ENCODE measurements at regions not wholly inside any gene's neighbourhood (a gene's known extent, or its start where the extent isn't known, plus 50 kb on each side); places are given as distances from the start of the nearest gene placed in this dataset.

DNA sequence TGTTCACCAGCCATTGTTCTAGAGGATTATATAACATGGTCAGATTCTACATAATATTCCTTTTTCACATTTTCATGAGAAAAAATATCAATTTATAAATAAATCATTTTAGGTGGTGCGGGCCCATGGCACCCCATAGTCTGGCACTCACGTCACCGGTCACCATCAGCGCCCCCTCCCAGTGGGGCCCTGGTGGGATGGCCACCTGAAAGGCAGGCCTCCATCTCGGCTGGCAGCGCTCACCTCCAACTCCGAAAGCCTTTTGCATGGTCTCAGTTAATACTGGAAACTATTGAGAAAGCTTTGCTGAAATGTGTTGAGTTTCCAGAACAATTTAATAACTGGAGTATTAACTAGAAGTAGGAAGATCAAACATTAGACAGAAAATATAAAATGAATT lies 141.4 kb upstream of the SALL3 start (continued):
- TF ChIP-seq, protein P1, sequence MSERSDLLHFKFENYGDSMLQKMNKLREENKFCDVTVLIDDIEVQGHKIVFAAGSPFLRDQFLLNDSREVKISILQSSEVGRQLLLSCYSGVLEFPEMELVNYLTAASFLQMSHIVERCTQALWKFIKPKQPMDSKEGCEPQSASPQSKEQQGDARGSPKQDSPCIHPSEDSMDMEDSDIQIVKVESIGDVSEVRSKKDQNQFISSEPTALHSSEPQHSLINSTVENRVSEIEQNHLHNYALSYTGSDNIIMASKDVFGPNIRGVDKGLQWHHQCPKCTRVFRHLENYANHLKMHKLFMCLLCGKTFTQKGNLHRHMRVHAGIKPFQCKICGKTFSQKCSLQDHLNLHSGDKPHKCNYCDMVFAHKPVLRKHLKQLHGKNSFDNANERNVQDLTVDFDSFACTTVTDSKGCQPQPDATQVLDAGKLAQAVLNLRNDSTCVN (CRISPR knock-in tag; IDR thresholded peaks at IDR 0.05; ENCODE audit: borderline replicate concordance) = no peak

DNA sequence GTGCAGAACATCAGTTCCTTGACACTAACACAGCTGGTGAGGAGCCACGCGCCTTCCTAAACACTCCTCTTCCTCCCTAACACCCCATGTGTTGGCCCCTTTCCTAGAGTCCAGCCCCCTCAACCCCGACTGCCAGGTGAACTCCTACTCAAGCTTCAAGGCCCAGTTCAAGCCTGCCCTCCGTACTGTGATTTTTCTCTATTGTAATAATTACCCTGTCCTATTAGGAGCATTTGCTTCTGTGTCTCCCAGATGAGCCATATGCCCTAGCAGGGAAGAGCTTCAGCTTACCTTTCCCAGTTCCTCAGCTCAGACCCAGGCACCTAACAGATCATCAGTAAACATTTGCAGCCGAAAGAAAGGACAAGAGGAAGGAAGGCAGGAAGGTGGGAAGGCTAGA lies 130.6 kb upstream of the SALL3 start:
- in situ Hi-C loops (cut with HindIII; ENCODE audit: extremely low pct_ligation_motif_present, low pct_unique_long_range_greater_than_20kb) (no loop called here), intact Hi-C loops (cut with micrococcal nuclease; ENCODE audit: unreplicated experiment) (no loop called here)
- Histone ChIP-seq H3K79me2 (ENCODE audit: insufficient read depth, low read length) (no peaks in the 10 kb centered on the region), H3K9ac (ENCODE audit: insufficient read depth, low read depth, low read length) (no peak overlapping the region), H3K36me3 (replicated peaks in 1 of 2; ENCODE audit: control insufficient read depth in 1 of 2, insufficient read depth in 2 of 2, low read length in 2 of 2) (no peaks in the 10 kb centered on the region), H3K27ac (ENCODE audit: extremely low read length, insufficient read depth, low read length) (no peak overlapping the region), H3K4me1 (ENCODE audit: insufficient read depth, low read length) (no peaks in the 10 kb centered on the region), H3K4me2 (ENCODE audit: low read depth, low read length) (no peak overlapping the region), H2AFZ (ENCODE audit: low read length) (no peak overlapping the region), H4K20me1 (ENCODE audit: insufficient read depth, low read length) (no peaks in the 10 kb centered on the region), H3K27me3 (ENCODE audit: control insufficient read depth in 1 of 2, insufficient read depth in 2 of 2, low read length in 2 of 2) (no peaks in the 10 kb centered on the region; a peak in 1 of 5 replicates), H3K4me3 (replicated peaks in 1 of 3; ENCODE audit: insufficient read depth in 1 of 3, low read depth in 2 of 3, low read length in 3 of 3) (no peak overlapping the region), H3K9me3 (ENCODE audit: low read length) (peaks cover 21% of the 10 kb centered on the region)
- CTCF ChIA-PET (ENCODE audit: low intra/inter-chr PET ratio, low total read pairs) = no interaction called here
- ATAC-seq = no peak
- FAIRE-seq = no peak
- BruUV-seq (replicated peaks) = no TSS peak
- POLR2A ChIA-PET = no interaction called here
- WGBS (ENCODE audit: low lambda C conversion rate) = 11% methylated on average over 5 of the region's 5 CpGs
- no peak for DNase-seq (ENCODE audit: low spot score)
- TF ChIP-seq ZFP62 (CRISPR knock-in tag; IDR thresholded peaks at IDR 0.05) = no peak
- no peak for TF ChIP-seq CEBPG (CRISPR knock-in tag; IDR thresholded peaks at IDR 0.05)
- no peak for TF ChIP-seq HOXD1 (CRISPR knock-in tag; IDR thresholded peaks at IDR 0.05)
- no peak for TF ChIP-seq ZSCAN22 (CRISPR knock-in tag; IDR thresholded peaks at IDR 0.05)
- TF ChIP-seq, protein P2, sequence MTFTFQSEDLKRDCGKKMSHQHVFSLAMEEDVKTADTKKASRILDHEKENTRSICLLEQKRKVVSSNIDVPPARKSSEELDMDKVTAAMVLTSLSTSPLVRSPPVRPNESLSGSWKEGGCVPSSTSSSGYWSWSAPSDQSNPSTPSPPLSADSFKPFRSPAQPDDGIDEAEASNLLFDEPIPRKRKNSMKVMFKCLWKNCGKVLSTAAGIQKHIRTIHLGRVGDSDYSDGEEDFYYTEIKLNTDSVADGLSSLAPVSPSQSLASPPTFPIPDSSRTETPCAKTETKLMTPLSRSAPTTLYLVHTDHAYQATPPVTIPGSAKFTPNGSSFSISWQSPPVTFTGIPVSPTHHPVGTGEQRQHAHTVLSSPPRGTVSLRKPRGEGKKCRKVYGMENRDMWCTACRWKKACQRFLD (CRISPR knock-in tag; IDR thresholded peaks at IDR 0.05; ENCODE audit: borderline replicate concordance) = no peak
- TF ChIP-seq CBX5 (CRISPR knock-in tag; IDR thresholded peaks at IDR 0.05; ENCODE audit: borderline replicate concordance) = no peak
- TF ChIP-seq, protein P3, sequence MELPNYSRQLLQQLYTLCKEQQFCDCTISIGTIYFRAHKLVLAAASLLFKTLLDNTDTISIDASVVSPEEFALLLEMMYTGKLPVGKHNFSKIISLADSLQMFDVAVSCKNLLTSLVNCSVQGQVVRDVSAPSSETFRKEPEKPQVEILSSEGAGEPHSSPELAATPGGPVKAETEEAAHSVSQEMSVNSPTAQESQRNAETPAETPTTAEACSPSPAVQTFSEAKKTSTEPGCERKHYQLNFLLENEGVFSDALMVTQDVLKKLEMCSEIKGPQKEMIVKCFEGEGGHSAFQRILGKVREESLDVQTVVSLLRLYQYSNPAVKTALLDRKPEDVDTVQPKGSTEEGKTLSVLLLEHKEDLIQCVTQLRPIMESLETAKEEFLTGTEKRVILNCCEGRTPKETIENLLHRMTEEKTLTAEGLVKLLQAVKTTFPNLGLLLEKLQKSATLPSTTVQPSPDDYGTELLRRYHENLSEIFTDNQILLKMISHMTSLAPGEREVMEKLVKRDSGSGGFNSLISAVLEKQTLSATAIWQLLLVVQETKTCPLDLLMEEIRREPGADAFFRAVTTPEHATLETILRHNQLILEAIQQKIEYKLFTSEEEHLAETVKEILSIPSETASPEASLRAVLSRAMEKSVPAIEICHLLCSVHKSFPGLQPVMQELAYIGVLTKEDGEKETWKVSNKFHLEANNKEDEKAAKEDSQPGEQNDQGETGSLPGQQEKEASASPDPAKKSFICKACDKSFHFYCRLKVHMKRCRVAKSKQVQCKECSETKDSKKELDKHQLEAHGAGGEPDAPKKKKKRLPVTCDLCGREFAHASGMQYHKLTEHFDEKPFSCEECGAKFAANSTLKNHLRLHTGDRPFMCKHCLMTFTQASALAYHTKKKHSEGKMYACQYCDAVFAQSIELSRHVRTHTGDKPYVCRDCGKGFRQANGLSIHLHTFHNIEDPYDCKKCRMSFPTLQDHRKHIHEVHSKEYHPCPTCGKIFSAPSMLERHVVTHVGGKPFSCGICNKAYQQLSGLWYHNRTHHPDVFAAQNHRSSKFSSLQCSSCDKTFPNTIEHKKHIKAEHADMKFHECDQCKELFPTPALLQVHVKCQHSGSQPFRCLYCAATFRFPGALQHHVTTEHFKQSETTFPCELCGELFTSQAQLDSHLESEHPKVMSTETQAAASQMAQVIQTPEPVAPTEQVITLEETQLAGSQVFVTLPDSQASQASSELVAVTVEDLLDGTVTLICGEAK (IDR thresholded peaks at IDR 0.05) = no peak
- TF ChIP-seq, protein P3 (CRISPR knock-in tag; IDR thresholded peaks at IDR 0.05) = no peak
- TF ChIP-seq TSC22D2 (CRISPR knock-in tag; IDR thresholded peaks at IDR 0.05; ENCODE audit: borderline replicate concordance) = no peak
- no peak for TF ChIP-seq HHEX (CRISPR knock-in tag; IDR thresholded peaks at IDR 0.05)
- no peak for TF ChIP-seq KDM5A (IDR thresholded peaks at IDR 0.05; ENCODE audit: borderline replicate concordance, low read length)
- no peak for TF ChIP-seq PITX1 (CRISPR knock-in tag; IDR thresholded peaks at IDR 0.05)
- TF ChIP-seq ZNF30 (CRISPR knock-in tag; IDR thresholded peaks at IDR 0.05) = no peak
- no peak for TF ChIP-seq CBX1 (IDR thresholded peaks at IDR 0.05; ENCODE audit: low read depth)

All from HepG2 (cell line).